HG02571 (cell line): ENCODE measurements at regions not wholly inside any gene's neighbourhood (a gene's known extent, or its start where the extent isn't known, plus 50 kb on each side); places are given as distances from the start of the nearest gene placed in this dataset.
A peak's percentile ranks its signal among the peaks of the same experiment; 100 is the strongest.
"Not testable (repeated sequence)": the region's sequence is repeated elsewhere in the genome, so short reads cannot be mapped to it uniquely, and the experiment has no call there.

ENCODE experiments used
- ATAC-seq: cut with Tn5 transposase; IDR thresholded peaks from one replicate; pipeline ENCODE4 v1.9.1; 2021; ENCODE audit warnings: mild to moderate bottlenecking, moderate library complexity; ENCODE audit not compliant: unreplicated experiment

- no peak for ATAC-seq
These were observed 60.2 kb downstream of the TFPI2 start for GRCh38 chr7:93830141-93830925.

DNA sequence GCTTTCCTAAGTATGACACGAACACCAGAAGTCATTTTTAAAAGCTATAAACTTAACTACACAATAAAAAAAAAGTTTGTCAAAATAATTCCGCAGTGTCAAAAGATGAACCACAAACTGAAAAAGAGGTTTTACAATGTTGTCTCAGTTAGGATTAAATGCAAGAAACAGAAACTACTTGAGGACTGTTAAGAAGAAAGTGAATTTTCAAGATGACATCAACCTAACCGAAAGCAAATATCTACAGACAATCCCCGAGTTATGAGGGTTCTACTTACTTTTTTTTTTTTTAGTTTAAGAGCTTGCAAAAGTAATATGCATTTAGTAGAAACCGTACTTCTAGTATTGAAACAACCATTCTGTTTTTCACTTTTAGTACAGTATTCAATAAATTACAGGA, 62.3 kb downstream of the TFPI2 start:
- peak; percentile 75 for ATAC-seq

- no peak for ATAC-seq
These were observed 66.9 kb downstream of the TFPI2 start for GRCh38 chr7:93823621-93824020.

GRCh38 chr7:93821463-93821862, 69.1 kb downstream of the TFPI2 start:
- no peak for ATAC-seq

DNA sequence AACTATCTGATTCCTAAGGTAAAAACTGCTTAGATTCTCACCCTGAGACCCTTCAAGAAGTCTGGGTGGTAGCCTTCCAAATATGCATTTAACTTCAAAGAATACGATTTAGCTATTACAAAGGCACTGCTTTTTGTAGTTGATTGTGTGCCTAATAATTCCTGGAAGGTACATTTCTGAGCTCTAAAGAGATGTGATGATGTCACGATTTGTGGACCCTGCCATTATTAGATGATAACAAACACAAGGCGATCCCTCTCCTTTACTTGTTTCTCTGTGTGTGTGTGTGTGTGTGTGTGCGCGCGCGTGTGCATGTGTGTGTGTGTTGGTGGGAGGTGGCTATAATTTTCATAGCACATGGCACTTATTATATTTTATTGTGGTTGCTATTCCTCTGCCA, 70.9 kb downstream of the TFPI2 start:
- no peak for ATAC-seq

DNA sequence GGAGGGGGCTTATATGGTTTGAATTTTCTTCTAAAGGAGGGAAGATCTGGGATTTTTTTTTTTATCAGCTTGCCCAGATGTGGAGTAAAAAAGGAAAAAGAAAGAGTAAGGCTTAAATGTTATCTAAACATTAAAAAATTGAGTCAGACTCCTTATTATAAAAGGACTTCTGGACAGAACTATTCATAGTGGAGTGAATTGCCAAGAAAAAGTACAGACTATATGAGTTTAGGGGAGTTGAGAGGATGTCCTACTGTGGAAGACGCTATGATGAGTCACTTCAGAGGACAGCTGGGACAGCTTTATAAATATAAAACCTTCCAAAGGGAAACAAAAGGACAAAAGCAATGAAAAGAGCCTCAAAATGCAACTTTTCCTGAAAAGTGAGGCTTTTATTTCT, 73.0 kb downstream of the TFPI2 start:
- no peak for ATAC-seq

- ATAC-seq: no peak
These were observed 73.5 kb downstream of the TFPI2 start for GRCh38 chr7:93817004-93817403.

DNA sequence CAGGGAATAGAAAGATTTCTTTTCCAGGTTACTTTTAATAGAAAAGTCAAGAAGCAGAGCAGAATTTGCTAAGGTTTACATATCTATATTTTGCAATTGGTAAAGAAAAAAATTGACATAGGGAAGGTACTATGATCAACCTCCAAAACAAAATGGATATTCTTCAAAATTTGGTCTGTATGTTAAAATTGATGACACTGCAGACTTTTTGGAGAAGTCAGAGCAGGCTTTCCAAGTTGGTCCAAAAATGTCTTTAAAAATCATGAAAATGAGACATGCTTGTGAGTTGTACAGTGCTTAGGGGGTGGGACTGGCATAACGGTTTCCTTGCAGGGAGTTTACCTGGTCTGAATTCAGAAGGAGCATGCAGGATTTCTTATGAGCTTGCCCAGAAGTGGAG, 77.0 kb downstream of the TFPI2 start:
- ATAC-seq: no peak

GRCh38 chr7:93812061-93812460, 78.5 kb downstream of the TFPI2 start:
- no peak for ATAC-seq

DNA sequence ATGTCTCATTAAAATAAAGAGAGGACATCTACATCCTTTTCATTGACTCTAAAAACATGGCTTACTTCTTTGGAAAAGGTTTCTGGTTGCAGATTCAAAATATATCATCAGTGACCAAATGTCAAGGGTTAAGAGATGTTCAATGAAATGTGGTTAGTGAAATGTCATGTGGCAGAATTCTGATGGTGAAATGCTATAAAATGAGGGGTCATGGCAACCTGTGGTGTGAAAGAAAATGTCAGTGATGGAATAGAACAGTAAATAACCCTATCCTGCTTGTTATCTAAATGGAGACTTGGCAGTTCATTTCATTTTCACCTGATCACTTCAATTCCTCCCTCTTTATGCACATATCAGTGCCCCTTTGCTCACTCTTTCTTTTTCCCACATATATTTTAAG, 79.4 kb downstream of the TFPI2 start:
- no peak for ATAC-seq

DNA sequence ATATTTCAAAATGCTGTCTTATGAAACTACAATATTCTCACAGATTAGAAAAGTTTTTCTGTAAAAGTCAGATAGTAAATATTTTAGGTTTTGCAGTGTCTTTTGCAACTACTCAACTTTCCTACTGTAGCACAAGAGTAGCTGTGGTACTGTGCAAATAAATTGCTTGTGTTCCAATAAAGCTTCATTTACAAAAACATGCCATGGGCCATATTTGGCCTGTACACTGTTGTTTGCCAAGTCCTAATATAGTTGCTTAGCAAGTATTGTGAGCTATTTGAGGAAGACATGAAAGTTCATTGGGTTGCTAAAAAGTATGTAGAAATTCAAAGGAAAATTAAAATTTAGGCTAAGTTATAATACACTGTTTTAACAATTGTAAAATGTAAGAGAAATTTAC, 80.0 kb downstream of the TFPI2 start:
- ATAC-seq: no peak

- no peak for ATAC-seq
These were observed 85.8 kb downstream of the TFPI2 start for GRCh38 chr7:93804726-93805125.

DNA sequence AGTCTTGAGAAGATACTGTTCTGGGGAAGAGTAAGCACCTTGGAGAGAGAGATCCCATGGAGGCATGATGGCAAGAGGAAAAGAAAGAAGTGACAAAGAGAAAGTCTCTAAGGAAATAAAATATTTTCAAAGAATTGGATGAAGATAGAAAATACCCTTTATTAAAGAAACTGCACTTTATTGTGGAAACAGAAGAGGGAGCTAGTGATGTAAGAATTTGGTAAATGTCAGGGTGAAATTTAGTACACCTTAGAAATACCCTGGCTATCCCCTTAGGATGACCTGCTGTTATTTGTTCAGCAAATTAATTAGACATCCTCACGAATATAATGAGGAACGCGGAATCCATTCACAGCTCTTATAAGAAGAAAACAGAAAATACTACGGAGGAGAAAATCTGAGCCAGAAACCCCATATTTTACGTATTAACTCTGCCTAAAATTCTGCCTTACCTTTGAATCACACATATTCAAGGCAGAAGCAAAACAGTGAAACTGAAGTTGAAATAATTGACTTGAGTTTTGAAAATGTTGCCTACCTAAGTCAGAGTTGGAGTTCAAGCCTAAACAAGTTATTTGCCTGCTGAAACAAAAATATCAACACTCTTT, 90.7 kb downstream of the TFPI2 start:
- ATAC-seq: no peak

DNA sequence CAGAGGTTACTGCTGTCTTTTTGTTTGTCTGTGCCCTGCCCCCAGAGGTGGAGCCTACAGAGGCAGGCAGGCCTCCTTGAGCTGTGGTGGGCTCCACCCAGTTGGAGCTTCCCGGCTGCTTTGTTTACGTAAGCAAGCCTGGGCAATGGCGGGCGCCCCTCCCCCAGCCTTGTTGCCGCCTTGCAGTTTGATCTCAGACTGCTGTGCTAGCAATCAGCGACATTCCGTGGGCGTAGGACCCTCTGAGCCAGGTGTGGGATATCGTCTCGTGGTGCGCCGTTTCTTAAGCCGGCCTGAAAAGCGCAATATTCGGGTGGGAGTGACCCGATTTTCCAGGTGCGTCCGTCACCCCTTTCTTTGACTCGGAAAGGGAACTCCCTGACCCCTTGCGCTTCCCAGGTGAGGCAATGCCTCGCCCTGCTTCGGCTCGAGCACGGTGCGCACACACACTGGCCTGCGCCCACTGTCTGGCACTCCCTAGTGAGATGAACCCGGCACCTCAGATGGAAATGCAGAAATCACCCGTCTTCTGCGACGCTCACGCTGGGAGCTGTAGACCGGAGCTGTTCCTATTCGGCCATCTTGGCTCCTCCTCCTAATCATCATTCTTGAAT, 97.4 kb downstream of the TFPI2 start:
- ATAC-seq: not testable (repeated sequence)

- ATAC-seq: no peak
These were observed 111.4 kb downstream of the TFPI2 start for GRCh38 chr7:93779115-93779514.

GRCh38 chr7:93778384-93778783, 112.2 kb downstream of the TFPI2 start:
- no peak for ATAC-seq

DNA sequence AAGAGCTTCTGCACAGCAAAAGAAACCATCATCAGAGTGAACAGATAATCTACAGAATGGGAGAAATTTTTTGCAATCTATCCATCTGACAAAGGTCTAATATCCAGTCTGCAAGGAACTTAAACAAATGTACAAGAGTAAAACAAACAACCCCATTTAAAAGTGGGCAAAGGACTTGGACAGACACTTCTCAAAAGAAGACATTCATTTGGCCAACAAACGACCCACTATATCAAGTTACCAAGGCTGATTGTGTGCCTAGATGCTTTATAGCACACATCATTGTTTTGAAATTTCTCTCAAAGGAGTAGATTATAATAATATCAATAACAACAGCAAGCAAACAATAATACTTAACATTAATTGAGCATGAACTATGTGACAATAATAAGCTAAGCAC, 117.1 kb downstream of the TFPI2 start:
- no peak for ATAC-seq

GRCh38 chr7:93765475-93765874, 125.1 kb downstream of the TFPI2 start:
- ATAC-seq: no peak

GRCh38 chr7:93758631-93759030, 131.9 kb downstream of the TFPI2 start:
- no peak for ATAC-seq

DNA sequence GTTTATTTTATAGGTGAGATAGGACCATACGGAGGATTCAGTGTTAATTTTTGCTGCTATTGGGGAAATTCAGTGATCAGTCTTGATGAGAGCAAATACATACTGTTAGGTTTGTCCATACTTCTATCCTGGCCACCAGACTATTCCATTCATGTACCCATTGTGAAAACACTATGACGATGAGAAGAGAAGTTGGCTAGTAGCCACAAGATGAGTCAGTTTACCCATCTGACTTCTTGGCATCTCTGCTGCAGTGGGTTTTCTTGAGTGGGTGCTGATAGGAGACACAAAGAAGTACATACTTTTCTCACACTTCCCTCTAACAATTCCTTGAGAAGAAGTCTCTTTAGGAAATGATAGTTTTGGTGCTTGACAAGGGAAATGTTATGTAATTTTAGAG, 133.1 kb downstream of the TFPI2 start:
- ATAC-seq: no peak

GRCh38 chr7:93756890-93757289, 133.7 kb downstream of the TFPI2 start:
- ATAC-seq: no peak

DNA sequence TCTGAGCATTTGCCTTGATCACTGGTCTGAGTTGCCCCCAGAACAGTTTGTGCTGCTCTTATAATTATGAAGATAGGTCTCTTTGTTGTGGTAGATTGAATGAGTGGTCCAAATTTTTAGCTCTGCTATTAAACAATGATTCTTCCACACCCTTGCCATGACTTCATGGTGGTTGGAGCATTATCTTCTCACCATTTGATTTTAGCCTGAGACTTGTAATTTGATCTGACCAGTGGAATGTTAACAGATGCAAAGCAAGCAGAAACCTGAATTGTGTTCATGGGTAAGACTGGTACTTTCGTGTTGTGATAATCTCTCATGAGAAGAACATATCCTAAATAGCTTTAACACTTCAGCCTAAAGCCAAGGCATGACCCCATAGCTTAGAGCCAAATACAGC, 139.1 kb downstream of the TFPI2 start:
- ATAC-seq: no peak
